ENCODE measurements at regions not wholly inside any gene's neighbourhood (a gene's known extent, or its start where the extent isn't known, plus 50 kb on each side); places are given as distances from the start of the nearest gene placed in this dataset.
"Not testable (repeated sequence)": the region's sequence is repeated elsewhere in the genome, so short reads cannot be mapped to it uniquely, and the experiment has no call there.

GRCh38 chr6:27754408-27754782 is 157.8 kb downstream of the OR2B2 start:
- Histone ChIP-seq H3K4me1 (ENCODE audit: control insufficient read depth, insufficient read depth, low read length, unreplicated experiment) (no peaks in the 10 kb centered on the region), H2AFZ (ENCODE audit: low read length, unreplicated experiment) (peak overlapping the region; percentile 93), H3K27ac (ENCODE audit: low read depth, low read length) (no peak overlapping the region), H3K36me3 (ENCODE audit: insufficient read depth, low read length) (no peaks in the 10 kb centered on the region), H3K27me3 (ENCODE audit: insufficient read depth, low read length) (peaks cover 13% of the 10 kb centered on the region; the same call in 1 of the 2 replicates), H3K79me2 (ENCODE audit: control insufficient read depth, insufficient read depth, low read length, unreplicated experiment) (no peaks in the 10 kb centered on the region), H3K4me3 (ENCODE audit: low read depth, low read length) (peak overlapping the region; percentile 82)

- Histone ChIP-seq H3K27me3 (ENCODE audit: insufficient read depth, low read length) (peaks cover 13% of the 10 kb centered on the region; the same call in 1 of the 2 replicates), H3K4me1 (ENCODE audit: control insufficient read depth, insufficient read depth, low read length, unreplicated experiment) (no peaks in the 10 kb centered on the region), H3K36me3 (ENCODE audit: insufficient read depth, low read length) (no peaks in the 10 kb centered on the region), H3K4me3 (ENCODE audit: low read depth, low read length) (peak overlapping the region; percentile 82), H3K79me2 (ENCODE audit: control insufficient read depth, insufficient read depth, low read length, unreplicated experiment) (no peaks in the 10 kb centered on the region), H2AFZ (ENCODE audit: low read length, unreplicated experiment) (peak overlapping the region; percentile 93), H3K27ac (ENCODE audit: low read depth, low read length) (no peak overlapping the region)
Measured at GRCh38 chr6:27753668-27754407, 158.4 kb downstream of the OR2B2 start.

- H3K4me1 ChIP-seq (ENCODE audit: control insufficient read depth, insufficient read depth, low read length, unreplicated experiment) = no peaks in the 10 kb centered on the region
- H3K27ac ChIP-seq (ENCODE audit: low read depth, low read length) = peak overlapping the region; percentile 79; the same call in 1 of the 2 replicates
- H2AFZ ChIP-seq (ENCODE audit: low read length, unreplicated experiment) = peak overlapping the region; percentile 97
- no peaks in the 10 kb centered on the region for H3K79me2 ChIP-seq (ENCODE audit: control insufficient read depth, insufficient read depth, low read length, unreplicated experiment)
- no peaks in the 10 kb centered on the region for H3K36me3 ChIP-seq (ENCODE audit: insufficient read depth, low read length)
- H3K27me3 ChIP-seq (ENCODE audit: insufficient read depth, low read length) = peaks cover 13% of the 10 kb centered on the region; the same call in 1 of the 2 replicates
- peak overlapping the region; percentile 91 for H3K4me3 ChIP-seq (ENCODE audit: low read depth, low read length)
Measured at GRCh38 chr6:27752038-27752885, 159.9 kb downstream of the OR2B2 start.

- no peak overlapping the region for H2AFZ ChIP-seq (ENCODE audit: low read length, unreplicated experiment)
- H3K79me2 ChIP-seq (ENCODE audit: control insufficient read depth, insufficient read depth, low read length, unreplicated experiment) = no peaks in the 10 kb centered on the region
- no peak overlapping the region for H3K4me3 ChIP-seq (ENCODE audit: low read depth, low read length)
- peaks cover 24% of the 10 kb centered on the region for H3K27me3 ChIP-seq (ENCODE audit: insufficient read depth, low read length)
- H3K27ac ChIP-seq (ENCODE audit: low read depth, low read length) = no peak overlapping the region
- no peaks in the 10 kb centered on the region for H3K36me3 ChIP-seq (ENCODE audit: insufficient read depth, low read length)
- no peaks in the 10 kb centered on the region for H3K4me1 ChIP-seq (ENCODE audit: control insufficient read depth, insufficient read depth, low read length, unreplicated experiment)
Measured at GRCh38 chr6:27748661-27749060, 163.5 kb downstream of the OR2B2 start.

- no peaks in the 10 kb centered on the region for H3K79me2 ChIP-seq (ENCODE audit: control insufficient read depth, insufficient read depth, low read length, unreplicated experiment)
Measured at GRCh38 chr6:27747637-27748036, 164.6 kb downstream of the OR2B2 start.

GRCh38 chr6:27746860-27747259 is 165.3 kb downstream of the OR2B2 start:
- peaks cover 40% of the 10 kb centered on the region for H3K27me3 ChIP-seq (ENCODE audit: insufficient read depth, low read length)
- H3K4me1 ChIP-seq (ENCODE audit: control insufficient read depth, insufficient read depth, low read length, unreplicated experiment); H3K79me2 ChIP-seq (ENCODE audit: control insufficient read depth, insufficient read depth, low read length, unreplicated experiment); H2AFZ ChIP-seq (ENCODE audit: low read length, unreplicated experiment); H3K27ac ChIP-seq (ENCODE audit: low read depth, low read length); H3K4me3 ChIP-seq (ENCODE audit: low read depth, low read length); H3K36me3 ChIP-seq (ENCODE audit: insufficient read depth, low read length): not testable (repeated sequence)

More at GRCh38 chr6:27747637-27748036, 164.6 kb downstream of the OR2B2 start:
- no peak overlapping the region for H3K27ac ChIP-seq (ENCODE audit: low read depth, low read length)
- no peak overlapping the region for H2AFZ ChIP-seq (ENCODE audit: low read length, unreplicated experiment)
- no peaks in the 10 kb centered on the region for H3K36me3 ChIP-seq (ENCODE audit: insufficient read depth, low read length)
- H3K27me3 ChIP-seq (ENCODE audit: insufficient read depth, low read length) = peaks cover 34% of the 10 kb centered on the region
- no peak overlapping the region for H3K4me3 ChIP-seq (ENCODE audit: low read depth, low read length)
- no peaks in the 10 kb centered on the region for H3K4me1 ChIP-seq (ENCODE audit: control insufficient read depth, insufficient read depth, low read length, unreplicated experiment)

- Histone ChIP-seq H3K79me2 (ENCODE audit: control insufficient read depth, insufficient read depth, low read length, unreplicated experiment) (no peaks in the 10 kb centered on the region), H3K4me3 (ENCODE audit: low read depth, low read length) (0 out of 2 replicates have a peak overlapping the region, but pooled peaks have one; percentile 13), H3K36me3 (ENCODE audit: insufficient read depth, low read length) (no peaks in the 10 kb centered on the region), H3K27me3 (ENCODE audit: insufficient read depth, low read length) (peaks cover 40% of the 10 kb centered on the region), H3K4me1 (ENCODE audit: control insufficient read depth, insufficient read depth, low read length, unreplicated experiment) (no peaks in the 10 kb centered on the region), H3K27ac (ENCODE audit: low read depth, low read length) (no peak overlapping the region), H2AFZ (ENCODE audit: low read length, unreplicated experiment) (no peak overlapping the region)
Measured at GRCh38 chr6:27743787-27744186, 168.4 kb downstream of the OR2B2 start.

GRCh38 chr6:27742833-27743573 is 169.2 kb downstream of the OR2B2 start:
- H3K27ac ChIP-seq (ENCODE audit: low read depth, low read length) = no peak overlapping the region
- no peak overlapping the region for H2AFZ ChIP-seq (ENCODE audit: low read length, unreplicated experiment)
- no peaks in the 10 kb centered on the region for H3K4me1 ChIP-seq (ENCODE audit: control insufficient read depth, insufficient read depth, low read length, unreplicated experiment)
- H3K79me2 ChIP-seq (ENCODE audit: control insufficient read depth, insufficient read depth, low read length, unreplicated experiment) = no peaks in the 10 kb centered on the region
- H3K27me3 ChIP-seq (ENCODE audit: insufficient read depth, low read length) = peaks cover 42% of the 10 kb centered on the region
- H3K4me3 ChIP-seq (ENCODE audit: low read depth, low read length) = 0 out of 2 replicates have a peak overlapping the region, but pooled peaks have one; percentile 13
- no peaks in the 10 kb centered on the region for H3K36me3 ChIP-seq (ENCODE audit: insufficient read depth, low read length)

GRCh38 chr6:27739902-27740301 is 172.3 kb downstream of the OR2B2 start:
- H3K27me3 ChIP-seq (ENCODE audit: insufficient read depth, low read length) = peaks cover 29% of the 10 kb centered on the region
- not testable (repeated sequence) for H3K36me3 ChIP-seq (ENCODE audit: insufficient read depth, low read length); H2AFZ ChIP-seq (ENCODE audit: low read length, unreplicated experiment); H3K4me3 ChIP-seq (ENCODE audit: low read depth, low read length); H3K4me1 ChIP-seq (ENCODE audit: control insufficient read depth, insufficient read depth, low read length, unreplicated experiment); H3K79me2 ChIP-seq (ENCODE audit: control insufficient read depth, insufficient read depth, low read length, unreplicated experiment); H3K27ac ChIP-seq (ENCODE audit: low read depth, low read length)

- H3K36me3 ChIP-seq (ENCODE audit: insufficient read depth, low read length) = no peaks in the 10 kb centered on the region
- H3K27ac ChIP-seq (ENCODE audit: low read depth, low read length) = no peak overlapping the region
- H2AFZ ChIP-seq (ENCODE audit: low read length, unreplicated experiment) = no peak overlapping the region
- peaks cover 9% of the 10 kb centered on the region for H3K27me3 ChIP-seq (ENCODE audit: insufficient read depth, low read length)
- H3K4me1 ChIP-seq (ENCODE audit: control insufficient read depth, insufficient read depth, low read length, unreplicated experiment) = no peaks in the 10 kb centered on the region
- no peaks in the 10 kb centered on the region for H3K79me2 ChIP-seq (ENCODE audit: control insufficient read depth, insufficient read depth, low read length, unreplicated experiment)
- no peak overlapping the region for H3K4me3 ChIP-seq (ENCODE audit: low read depth, low read length)
Measured at GRCh38 chr6:27736686-27737085, 175.5 kb downstream of the OR2B2 start.
